Hematopoietic multipotent progenitor cell (in vitro differentiated cells): ENCODE measurements at regions not wholly inside any gene's neighbourhood (a gene's known extent, or its start where the extent isn't known, plus 50 kb on each side); places are given as distances from the start of the nearest gene placed in this dataset.
"Not testable (repeated sequence)": the region's sequence is repeated elsewhere in the genome, so short reads cannot be mapped to it uniquely, and the experiment has no call there.

Experiments
- DNase-seq, 3 donors: peaks; one replicate each; pipeline ENCODE4 v3.0.0-alpha.2; 2011 to 2015; ENCODE audit warnings: low read depth in 2 of 3, low spot score in 2 of 3

DNA sequence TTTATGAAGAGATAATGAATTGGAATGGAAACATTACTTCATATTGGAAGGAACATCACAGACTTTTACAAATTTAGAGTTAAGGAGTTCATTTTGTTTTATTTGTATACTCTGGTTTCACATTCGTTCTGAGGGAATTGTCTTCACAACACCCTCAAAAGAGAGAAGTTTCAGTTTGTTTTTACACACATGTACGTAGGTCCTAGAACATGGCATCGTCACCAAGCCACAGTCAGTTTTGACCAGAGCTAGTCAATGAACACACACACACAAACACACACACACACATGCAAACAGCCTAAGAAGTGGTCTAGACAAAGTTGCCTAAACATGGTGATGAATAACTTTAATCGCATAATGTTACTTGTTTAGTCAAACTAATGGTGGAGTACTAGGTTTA, 427.9 kb upstream of the BCHE start:
- no peak for DNase-seq

DNA sequence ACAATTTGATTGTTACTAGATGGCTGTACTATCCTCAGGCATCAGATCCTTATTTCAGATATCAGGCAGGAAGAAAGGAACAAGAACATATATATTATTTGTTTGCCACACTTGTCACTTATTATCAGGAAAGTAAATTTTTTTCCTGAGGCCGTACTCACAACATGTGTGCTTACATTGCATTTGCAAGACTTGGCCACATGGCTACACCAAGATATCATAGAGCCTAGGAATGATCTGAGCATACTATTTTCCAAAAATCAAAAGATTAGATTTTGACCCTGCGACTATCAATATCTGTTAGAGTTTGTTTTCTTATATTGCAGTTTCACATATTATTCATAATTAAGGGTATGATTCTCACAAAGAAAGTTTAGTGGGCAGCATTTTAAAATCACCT, 426.2 kb upstream of the BCHE start:
- DNase-seq = no peak

DNA sequence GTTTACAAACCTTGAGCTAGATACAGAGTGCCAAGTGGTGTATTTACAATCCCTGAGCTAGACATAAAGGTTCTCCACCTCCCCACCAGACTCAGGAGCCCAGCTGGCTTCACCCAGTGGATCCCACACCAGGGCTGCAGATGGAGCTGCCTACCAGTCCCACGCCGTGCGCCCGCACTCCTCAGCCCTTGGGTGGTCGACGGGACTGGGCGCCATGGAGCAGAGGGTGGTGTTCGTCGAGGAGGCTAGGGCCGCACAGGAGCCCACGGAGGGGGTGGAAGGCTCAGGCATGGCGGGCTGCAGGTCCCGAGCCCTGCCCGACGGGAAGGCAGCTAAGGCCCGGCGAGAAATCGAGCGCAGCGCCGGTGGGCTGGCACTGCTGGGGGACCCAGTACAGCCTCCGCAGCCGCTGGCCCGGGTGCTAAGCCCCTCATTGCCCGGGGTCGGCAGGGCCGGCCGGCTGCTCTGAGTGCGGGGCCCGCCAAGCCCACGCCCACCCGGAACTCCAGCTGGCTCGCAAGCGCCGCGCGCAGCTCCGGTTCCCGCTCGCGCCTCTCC, 421.1 kb upstream of the BCHE start:
- DNase-seq = not testable (repeated sequence)

DNA sequence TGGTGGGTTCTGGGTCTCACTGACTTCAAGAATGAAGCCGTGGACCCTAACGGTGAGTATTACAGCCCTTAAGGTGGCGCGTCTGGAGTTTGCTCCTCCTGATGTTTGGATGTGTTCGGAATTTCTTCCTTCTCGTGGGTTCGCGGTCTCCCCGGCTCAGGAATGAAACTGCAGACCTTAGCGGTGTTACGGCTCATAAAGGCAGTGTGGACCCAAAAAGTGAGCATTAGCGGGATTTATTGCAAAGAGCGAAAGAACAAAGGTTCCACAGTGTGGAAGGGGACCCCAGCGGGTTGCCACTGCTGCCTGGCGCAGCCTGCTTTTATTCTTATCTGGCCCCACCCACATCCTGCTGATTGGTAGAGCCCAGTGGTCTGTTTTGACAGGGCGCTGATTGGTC, 420.5 kb upstream of the BCHE start:
- no peak for DNase-seq

DNA sequence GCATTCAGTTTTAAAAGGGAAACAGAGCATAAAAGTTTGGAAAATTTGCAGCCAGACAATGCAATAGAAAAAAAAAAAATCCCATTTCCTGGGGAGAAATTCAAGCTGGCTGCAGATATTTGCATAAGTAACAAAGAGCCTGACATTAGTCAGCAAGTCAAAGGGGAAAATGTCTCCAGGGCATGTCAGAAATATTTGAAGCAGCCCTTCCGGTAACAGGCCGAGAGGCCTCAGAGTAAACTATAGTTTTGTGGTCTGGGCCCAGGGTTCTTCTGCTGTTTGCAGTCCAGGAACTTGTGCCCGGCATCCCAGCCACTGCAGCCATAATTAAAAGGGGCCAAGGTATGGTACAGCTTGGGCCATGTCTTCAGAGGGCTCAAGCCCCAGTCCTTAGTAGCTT, 411.6 kb upstream of the BCHE start:
- no peak for DNase-seq

DNA sequence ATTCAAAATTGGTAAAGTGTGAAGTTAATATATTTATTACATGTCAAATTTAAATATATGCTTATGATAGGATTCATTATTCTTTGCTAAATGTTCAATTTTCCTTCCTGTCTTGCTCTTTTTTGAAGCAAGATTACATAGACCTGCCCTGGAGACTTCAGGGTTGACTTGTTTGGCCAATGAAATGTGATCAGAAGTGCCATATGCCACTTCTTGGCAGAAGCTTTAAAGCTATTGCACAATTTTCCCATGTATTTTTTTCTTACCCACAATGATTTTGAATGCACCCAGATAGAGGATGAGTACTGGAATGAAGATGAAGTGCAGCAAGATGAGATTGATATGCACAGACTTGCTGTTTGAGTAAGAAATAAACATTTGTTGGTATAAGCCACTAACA, 406.3 kb upstream of the BCHE start:
- no peak for DNase-seq

DNA sequence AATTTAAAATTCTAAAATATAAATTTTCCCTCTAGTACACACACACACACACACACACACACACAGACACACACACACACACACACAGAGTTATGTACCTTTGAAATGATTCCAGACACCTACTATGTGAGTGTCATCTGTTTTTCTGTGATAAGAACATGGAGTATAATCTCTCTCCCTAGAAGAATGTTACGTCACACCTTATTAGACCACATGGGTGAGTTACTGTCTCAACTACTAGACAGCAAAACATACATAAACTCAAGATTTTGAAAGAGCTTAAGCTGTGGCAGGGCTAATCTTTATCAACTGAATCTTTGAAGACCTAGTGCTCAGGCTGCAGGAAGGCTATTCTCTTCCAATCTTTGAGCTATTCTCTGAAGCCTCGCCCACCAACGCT, 385.9 kb upstream of the BCHE start:
- DNase-seq = peak in 2 of 3 donors; percentile 1 to 2

DNA sequence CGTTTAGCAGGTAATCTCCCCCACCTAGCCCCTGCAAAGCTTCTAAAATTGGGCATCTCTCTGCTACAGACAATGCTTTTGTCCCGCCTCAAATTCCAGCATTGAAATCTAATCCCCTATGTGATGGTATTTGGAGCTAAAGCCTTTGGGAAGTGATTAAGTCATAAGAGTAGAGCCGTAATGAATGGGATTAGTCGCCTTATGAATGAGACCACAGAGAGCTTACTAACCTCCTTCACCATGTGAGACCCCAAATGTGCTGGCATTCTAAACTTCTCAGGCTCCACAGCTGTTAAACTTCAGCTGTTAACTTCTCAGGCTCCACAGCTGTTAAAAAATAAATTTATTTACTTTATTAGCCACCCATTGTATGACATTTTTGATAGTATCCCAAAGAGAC, 374.2 kb upstream of the BCHE start:
- no peak for DNase-seq

DNA sequence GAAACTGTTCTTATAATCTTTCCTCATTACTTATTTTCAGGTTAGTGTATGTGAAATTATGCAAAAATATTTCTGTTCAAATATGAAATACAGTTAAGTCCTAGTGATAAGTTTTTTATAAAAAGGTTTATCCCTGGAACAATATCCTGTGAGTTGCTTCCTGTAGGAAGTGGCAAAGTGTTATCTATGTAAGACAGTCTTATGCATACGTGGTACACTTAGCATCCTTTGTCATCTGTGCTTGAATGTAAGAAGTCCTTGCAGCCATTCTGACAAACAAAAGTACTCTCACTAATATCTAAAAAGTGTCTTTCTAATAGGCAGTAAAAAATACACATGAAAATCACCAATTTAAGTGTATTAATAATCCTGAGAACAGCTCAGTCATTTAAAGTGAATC, 372.5 kb upstream of the BCHE start:
- peak in 1 of 3 donors; percentile 9 for DNase-seq

DNA sequence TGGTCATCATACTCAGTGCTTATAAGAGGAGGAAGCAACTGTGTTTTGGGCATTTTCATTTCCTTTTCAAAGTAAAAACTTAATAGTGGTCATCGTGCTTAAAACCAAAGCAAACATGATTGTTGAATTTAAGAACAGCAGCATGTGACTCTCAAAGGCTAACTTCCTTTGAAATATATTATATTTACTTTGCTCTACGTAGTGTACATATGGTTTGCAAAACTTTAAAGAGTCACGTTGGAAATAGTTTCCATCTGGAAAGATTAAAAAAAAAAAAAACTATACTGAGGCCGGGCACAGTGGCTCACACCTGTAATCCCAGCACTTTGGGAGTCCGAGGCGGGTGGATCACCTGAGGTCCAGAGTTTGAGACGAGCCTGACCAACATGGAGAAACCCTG, 367.9 kb upstream of the BCHE start:
- DNase-seq = no peak

DNA sequence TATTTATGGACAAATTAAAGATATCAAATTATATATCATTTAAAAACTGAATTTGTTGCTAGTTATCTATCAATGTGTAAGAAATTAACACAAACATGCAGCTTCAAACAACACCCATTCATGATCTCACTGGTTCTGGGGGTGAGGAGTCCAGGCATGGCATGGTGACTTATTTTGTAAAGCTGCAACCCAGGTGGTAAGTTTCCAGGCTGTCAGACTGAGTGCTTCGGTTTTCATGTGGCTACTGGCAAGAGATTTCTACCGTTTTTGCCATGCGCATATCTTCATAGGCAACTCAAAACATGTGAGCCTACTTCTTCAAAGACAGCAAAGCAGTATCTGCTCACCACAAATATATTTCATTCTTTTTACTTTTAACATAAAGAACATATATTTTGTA, 364.3 kb upstream of the BCHE start:
- no peak for DNase-seq

DNA sequence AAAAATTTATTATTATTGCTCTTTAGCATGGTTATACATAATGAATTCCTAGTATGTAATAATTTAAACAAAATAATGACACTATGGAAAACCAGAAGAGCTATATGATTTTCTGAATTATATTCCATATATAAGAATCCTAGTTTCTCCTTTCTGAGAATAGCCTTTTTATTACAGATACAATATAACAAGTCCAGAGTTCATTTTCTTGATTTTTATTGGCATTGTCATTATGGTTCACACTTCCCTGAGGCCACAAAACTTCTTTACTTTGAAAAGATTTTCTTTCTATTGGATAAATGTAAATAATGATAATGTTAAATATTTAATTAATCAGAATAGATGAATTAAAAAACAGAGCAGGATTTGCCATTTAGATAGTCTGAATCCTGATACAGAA, 362.3 kb upstream of the BCHE start:
- DNase-seq = no peak

DNA sequence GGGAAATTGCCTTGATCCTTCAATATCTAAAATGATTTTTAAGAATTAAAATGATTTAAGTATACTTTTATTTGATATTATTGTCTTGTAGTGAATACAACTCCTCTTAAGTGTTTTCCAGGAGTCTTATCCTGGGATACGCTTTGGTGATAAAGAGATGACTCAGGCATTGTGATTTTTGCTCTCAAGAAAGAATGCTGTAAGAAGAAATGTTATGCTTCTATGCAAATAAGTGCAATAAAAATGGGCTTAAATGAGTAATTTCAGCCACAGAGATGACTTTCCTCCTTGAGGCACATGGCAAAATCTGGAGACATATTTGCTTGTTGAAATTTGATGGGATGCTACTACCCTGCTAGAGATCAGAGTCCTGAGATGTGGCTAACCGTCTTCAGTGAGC, 358.6 kb upstream of the BCHE start:
- no peak for DNase-seq

DNA sequence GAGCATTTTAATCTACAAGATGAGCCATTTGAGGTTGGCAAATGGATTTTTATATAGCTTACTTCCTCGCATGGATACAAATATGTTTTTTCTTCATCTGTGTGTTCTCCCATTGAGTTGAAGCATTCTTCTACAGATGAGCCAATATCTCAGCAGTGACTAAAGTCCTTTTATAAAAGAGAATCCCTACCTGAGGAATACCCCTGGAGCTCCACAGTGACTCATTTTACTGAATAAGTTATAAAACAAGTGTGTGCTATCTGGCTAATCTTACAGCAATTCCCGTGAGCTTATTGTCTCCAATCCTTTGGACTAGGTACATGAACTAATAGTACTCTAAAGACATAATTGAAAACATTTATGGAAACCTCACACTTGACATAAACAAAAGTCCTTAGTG, 354.2 kb upstream of the BCHE start:
- DNase-seq = no peak

DNA sequence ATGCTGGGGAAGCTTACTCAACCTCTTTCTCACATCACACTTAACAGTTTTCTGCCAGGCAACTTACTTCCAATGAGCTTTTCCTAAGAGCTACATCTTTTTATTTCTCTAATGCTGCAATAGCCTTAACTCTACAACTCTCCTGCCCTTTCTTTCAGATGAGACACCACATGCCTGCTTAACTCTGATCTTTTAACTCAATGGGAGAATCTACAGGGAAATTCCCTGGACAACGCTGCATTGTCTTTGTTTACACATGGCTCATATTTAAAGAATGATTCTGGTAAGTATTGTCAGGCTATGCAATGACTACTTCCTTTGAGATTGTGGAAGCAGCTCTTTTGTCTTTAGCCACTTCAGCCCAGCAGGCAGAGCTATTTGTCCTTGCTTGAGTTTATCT, 353.1 kb upstream of the BCHE start:
- DNase-seq = no peak

DNA sequence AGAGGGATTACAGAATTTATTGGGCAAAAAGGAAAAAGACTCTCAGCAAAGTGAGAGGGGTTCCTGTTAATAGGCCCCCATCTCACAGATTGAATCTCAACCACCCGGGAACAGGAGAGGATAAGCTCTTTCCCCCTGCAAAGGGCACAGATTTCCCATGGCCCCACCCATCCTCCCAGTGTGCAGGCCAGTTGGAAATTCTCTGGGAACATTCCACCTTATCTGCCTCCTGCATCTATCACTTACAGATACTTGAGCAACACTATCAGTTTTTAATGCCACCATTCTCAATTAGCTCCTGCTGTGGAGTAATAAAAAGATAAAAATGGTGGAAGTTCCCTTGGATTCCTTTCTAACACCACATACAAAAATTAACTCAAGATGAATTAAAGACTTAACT, 350.0 kb upstream of the BCHE start:
- no peak for DNase-seq

DNA sequence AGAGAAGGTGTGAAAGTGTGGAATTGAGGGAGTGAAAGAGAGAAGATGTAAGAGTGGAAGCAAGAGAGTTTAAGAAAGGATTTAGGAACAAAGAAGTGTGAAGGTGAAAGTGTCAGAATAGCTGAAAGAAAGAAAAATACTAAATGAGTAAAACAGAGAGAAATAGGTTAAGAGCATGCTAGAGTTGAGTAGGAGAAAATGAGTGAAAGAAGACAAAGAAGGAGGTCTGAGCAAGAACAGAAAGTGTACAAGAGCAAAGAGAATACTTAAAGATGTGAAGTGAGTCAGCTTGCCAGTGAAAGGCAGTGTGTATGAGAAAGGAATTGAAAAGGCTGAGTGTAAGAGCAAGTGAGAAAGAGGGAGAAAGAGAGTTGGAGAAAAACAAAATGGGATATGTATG, 348.8 kb upstream of the BCHE start:
- no peak for DNase-seq

DNA sequence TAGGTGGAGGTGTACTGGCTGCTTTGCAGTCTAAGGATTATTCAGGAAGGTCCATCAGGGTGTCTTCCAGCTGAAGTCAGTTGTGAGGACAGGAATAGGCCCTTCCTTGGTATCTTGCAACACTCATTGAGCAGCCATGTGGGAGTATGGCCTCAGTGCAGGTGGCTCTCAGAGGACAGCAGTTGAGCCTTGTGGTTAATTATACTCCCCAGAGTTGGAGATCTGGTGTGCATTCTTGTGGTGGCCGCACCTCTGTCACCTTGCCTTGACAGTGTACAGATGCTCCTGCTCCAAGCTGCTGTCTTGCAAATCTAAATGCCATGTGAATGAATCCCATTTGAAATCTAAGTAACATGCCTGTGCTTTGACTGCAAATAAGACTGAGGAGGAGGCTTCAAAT, 339.9 kb upstream of the BCHE start:
- DNase-seq = no peak

DNA sequence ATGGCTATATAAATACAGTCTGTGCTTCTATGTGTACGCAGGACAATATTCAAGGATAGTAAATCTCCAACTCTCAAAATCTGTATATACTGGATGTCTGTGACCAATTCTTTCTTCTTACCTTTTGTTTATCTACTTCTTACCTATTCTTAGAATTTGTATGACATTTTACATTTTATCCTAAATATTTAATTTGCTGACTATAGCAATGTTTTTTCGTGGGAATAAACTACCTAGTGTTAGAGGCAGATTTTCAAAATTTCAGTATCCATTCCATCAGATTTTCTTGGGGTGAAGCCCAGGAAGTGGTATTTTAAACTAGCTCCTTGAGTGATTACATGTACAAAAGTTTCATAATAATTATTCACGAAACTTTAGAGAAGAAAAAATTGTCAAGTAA, 334.5 kb upstream of the BCHE start:
- no peak for DNase-seq

DNA sequence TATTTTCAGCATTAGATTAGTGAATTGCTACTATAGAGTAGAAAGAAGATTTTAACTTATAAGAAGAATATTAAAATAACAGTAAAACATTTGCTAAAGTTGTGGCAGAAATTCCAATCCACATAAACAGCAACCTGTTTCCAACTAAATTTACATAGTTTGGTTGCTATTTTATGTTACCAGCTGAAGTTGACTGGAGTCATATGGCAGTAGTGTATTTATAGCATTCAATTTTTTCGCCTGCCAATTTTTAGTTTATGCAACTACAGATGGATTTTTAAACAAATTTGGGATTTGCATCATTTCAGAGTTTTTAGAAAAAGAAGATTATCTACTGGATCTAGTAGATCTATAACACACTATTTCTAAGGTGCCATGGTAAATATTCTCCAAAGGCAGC, 332.5 kb upstream of the BCHE start:
- DNase-seq = no peak

DNA sequence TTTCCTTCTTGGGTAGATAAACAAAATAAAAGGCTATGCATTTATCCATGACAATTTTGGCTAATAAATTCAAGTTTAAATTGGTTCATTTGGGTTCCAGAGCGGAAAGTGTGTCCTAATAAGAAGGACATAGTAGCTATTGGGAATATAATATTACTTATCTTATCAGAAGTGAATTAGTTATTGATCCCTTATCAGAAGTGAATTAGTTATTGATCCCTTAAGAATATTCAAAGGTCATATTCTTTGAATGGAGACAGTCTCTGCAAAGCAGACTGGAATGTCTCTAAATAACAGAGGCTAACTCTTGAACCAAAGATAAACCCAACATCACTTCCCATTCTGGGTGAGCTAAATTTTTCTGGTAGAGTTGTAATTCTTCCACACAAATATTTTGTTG, 290.7 kb upstream of the BCHE start:
- no peak for DNase-seq

DNA sequence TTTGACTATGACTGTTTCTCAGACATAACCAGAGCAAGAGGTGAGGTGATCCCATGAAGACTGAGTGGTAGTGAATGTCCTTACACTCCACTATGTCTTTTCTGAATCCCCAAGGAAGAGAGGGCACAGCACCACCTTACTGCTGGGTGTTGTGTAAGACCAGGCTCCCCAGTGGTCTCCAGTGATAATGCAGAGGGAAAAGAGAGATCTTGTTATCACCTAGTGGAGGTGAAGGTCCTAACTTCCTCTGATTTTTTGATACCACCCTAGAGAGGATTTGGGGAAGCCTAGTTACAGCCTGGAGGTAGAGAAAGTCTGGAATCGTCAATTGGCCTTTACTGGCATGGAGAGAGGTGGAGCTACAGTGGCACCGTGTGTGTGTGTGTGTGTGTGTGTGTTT, 288.0 kb upstream of the BCHE start:
- no peak for DNase-seq

DNA sequence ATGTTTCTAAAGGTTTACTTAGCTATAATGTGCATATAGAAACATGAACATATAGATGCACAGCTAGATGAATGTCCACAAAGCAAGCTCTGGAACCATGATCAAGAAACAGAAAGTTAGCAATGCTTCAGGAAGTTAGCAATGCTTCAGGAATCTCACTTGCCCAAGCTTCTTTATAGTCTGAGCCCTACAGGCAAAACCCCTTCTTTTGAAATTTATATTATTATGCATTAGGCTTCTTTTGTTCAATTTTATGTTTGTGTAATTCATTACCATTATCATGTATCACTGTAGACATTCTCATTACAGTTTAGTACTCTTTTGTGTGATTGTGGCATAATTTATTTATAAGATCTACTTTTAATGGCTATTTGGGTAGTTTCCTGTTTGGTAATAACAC, 286.4 kb upstream of the BCHE start:
- no peak for DNase-seq

DNA sequence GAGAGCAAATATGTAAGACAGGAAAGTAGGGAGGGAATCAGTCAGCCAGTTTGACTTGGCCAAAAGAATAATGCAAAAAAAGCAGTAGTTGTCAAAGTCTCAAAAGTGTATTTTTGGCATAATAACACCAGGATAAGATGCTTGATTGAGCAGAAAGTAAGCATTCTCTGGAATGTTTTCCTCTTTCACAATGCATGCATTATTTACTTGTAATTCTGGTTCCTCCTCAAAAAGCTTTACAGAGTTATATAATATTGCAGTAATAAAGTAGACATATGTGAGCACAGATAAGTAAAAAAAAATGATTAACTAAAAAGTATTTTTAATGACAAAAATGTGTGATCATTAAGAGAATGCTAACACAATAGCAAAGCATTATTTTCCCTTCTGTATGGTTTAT, 285.9 kb upstream of the BCHE start:
- DNase-seq = no peak
